ENCODE measurements at regions not wholly inside any gene's neighbourhood (a gene's known extent, or its start where the extent isn't known, plus 50 kb on each side); places are given as distances from the start of the nearest gene placed in this dataset.

DNA sequence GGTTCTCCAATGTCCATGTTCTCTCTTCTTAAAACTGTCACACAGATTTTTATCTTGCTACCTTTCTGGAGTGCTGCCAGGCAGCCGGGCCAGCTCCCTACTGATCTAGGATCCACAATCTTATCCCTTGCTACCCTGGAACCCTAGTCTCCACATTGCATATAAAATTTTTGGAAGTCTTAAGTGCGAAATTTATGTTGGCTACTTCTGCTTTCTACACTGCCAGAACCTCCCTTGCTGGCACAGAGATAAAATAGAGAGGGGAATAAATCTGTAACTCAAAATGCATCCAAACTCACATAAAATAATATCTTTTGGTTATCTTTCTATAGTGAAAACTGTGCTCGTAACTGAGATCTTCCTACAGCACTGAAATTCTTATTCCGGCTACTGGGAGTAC, 182.6 kb downstream of the ZPLD1 start:
- TF ChIP-seq, protein P1, sequence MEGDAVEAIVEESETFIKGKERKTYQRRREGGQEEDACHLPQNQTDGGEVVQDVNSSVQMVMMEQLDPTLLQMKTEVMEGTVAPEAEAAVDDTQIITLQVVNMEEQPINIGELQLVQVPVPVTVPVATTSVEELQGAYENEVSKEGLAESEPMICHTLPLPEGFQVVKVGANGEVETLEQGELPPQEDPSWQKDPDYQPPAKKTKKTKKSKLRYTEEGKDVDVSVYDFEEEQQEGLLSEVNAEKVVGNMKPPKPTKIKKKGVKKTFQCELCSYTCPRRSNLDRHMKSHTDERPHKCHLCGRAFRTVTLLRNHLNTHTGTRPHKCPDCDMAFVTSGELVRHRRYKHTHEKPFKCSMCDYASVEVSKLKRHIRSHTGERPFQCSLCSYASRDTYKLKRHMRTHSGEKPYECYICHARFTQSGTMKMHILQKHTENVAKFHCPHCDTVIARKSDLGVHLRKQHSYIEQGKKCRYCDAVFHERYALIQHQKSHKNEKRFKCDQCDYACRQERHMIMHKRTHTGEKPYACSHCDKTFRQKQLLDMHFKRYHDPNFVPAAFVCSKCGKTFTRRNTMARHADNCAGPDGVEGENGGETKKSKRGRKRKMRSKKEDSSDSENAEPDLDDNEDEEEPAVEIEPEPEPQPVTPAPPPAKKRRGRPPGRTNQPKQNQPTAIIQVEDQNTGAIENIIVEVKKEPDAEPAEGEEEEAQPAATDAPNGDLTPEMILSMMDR (IDR thresholded peaks at IDR 0.05; ENCODE audit: low read depth, low read length), result no peak
- no peak for DNase-seq (ENCODE audit: low read depth in 2 of 2)
- H3K4me3 ChIP-seq (replicated peaks in 1 of 2; ENCODE audit: low read depth in 2 of 2, low read length in 2 of 2), result no peak overlapping the region

- H3K4me3 ChIP-seq (replicated peaks in 1 of 2; ENCODE audit: low read depth in 2 of 2, low read length in 2 of 2), result no peak overlapping the region
- no peak for DNase-seq (ENCODE audit: low read depth in 2 of 2)
- TF ChIP-seq, protein P1 (IDR thresholded peaks at IDR 0.05; ENCODE audit: low read depth, low read length), result no peak
Observed at GRCh38 chr3:102619361-102619760, 184.5 kb downstream of the ZPLD1 start.

DNA sequence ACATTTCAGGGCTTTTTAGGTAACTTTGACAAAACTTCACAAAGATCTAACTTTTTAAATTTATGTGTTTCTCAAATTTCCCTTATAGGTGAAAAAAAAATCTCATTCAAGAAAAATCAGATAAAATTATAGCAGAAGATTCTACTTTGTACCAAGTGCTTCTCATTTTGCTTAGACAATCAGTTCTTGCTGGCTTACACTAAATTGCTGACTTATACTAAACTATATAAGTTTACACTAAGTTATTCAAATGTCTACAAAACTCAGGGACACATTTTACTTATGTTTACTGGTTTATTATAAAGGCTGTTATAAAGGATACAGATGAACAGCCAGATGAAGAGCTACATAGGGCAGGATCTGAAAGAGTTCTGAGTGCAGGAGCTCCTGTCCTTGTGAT, 195.1 kb downstream of the ZPLD1 start:
- TF ChIP-seq, protein P1 (IDR thresholded peaks at IDR 0.05; ENCODE audit: low read depth, low read length), result no peak
- no peak overlapping the region for H3K4me3 ChIP-seq (replicated peaks in 1 of 2; ENCODE audit: low read depth in 2 of 2, low read length in 2 of 2)
- DNase-seq (ENCODE audit: low read depth in 2 of 2), result no peak

GRCh38 chr3:102630531-102630930, 195.7 kb downstream of the ZPLD1 start:
- H3K4me3 ChIP-seq (replicated peaks in 1 of 2; ENCODE audit: low read depth in 2 of 2, low read length in 2 of 2), result no peak overlapping the region
- TF ChIP-seq, protein P1 (IDR thresholded peaks at IDR 0.05; ENCODE audit: low read depth, low read length), result no peak
- DNase-seq (ENCODE audit: low read depth in 2 of 2), result peak in 1 of 2 donors; percentile 65

DNA sequence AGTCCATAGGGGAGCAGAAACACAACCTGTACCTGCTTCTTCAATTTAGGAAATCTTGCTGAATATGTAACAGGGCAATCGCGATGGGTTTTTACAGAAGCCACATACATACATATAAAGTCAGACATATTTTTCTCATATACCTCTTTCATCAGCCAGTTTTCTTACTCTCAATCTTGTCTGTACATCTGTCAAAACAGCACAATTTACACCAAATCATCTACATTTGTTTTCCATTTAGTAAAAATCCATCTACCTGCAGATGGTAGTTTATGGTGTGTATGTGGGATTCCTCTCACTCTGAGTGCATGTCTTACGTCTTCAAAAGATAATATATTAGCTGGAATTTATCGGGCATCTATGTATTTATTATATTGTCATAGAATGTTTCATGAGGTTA, 208.7 kb downstream of the ZPLD1 start:
- DNase-seq (ENCODE audit: low read depth in 2 of 2), result no peak

DNA sequence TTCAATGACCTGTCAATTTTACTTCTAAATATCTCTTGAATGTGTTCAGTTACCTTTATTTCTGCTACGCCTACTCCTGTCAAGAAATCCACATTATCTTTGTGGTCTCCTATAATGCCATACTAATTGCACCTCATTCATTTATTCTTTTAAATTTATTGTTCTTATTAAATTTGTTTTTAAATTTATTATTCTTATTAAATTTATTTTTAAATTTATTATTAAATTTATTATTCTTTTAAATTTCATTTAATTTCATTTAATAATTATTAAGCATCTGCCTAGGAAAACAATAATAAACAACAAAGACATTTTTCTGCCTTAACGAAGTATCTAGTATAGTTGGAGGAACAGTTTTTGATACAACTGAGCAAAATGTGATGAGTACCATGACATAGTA, 211.7 kb downstream of the ZPLD1 start:
- no peak overlapping the region for H3K4me3 ChIP-seq (replicated peaks in 1 of 2; ENCODE audit: low read depth in 2 of 2, low read length in 2 of 2)
- DNase-seq (ENCODE audit: low read depth in 2 of 2), result no peak
- TF ChIP-seq, protein P1 (IDR thresholded peaks at IDR 0.05; ENCODE audit: low read depth, low read length), result no peak

More for the DNA sequence above, 208.7 kb downstream of the ZPLD1 start:
- TF ChIP-seq, protein P1 (IDR thresholded peaks at IDR 0.05; ENCODE audit: low read depth, low read length), result no peak
- H3K4me3 ChIP-seq (replicated peaks in 1 of 2; ENCODE audit: low read depth in 2 of 2, low read length in 2 of 2), result no peak overlapping the region

GRCh38 chr3:102660653-102661052, 225.8 kb downstream of the ZPLD1 start:
- TF ChIP-seq, protein P1 (IDR thresholded peaks at IDR 0.05; ENCODE audit: low read depth, low read length), result no peak
- DNase-seq (ENCODE audit: low read depth in 2 of 2), result no peak
- no peak overlapping the region for H3K4me3 ChIP-seq (replicated peaks in 1 of 2; ENCODE audit: low read depth in 2 of 2, low read length in 2 of 2)
